Suppressor macrophage treated with lipopolysaccharide for 4 hours (primary cell): ENCODE measurements at regions not wholly inside any gene's neighbourhood (a gene's known extent, or its start where the extent isn't known, plus 50 kb on each side); places are given as distances from the start of the nearest gene placed in this dataset.
"Not testable (repeated sequence)": the region's sequence is repeated elsewhere in the genome, so short reads cannot be mapped to it uniquely, and the experiment has no call there.

ENCODE experiments used
- DNase-seq: peaks from one replicate; pipeline ENCODE4 v3.0.0-alpha.2; 2020

DNA sequence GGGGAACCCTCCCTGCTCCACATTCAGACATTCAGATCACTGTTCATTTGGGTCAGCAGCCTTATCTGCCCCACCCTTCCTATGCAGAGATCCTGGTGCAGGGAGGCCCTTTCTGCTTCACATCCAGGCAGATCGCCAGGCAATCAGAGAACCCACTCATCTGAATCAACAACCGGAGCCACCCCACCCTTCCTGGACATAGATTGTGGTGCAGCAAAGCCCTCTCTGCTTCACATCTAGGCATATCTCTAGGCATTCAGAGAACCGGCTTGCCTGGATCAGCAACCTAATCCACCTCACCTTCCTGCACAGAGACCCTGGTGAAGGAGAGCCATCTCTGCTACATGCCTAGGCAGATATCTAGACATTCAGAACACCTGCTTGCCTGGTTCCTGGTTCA lies 184.5 kb upstream of the CNTNAP5 start:
- DNase-seq: no peak

DNA sequence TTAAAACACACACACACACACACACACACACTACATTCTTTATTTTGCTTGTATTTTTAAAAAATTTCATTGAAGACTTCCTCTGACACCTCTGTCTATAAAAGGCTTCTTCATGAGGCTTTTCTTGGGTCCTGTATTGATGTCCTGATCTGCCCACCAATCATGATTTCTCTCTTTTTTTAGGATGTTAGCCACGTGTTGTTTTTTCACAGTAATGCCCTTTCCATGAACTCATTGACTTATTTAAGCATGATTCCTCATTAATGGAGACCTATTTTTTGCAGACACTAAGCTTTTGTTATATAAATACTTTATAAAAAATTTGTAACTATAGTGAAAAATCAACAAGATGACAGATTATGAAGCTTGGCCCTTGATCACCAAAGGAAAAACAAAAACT lies 173.8 kb upstream of the CNTNAP5 start:
- no peak for DNase-seq

DNA sequence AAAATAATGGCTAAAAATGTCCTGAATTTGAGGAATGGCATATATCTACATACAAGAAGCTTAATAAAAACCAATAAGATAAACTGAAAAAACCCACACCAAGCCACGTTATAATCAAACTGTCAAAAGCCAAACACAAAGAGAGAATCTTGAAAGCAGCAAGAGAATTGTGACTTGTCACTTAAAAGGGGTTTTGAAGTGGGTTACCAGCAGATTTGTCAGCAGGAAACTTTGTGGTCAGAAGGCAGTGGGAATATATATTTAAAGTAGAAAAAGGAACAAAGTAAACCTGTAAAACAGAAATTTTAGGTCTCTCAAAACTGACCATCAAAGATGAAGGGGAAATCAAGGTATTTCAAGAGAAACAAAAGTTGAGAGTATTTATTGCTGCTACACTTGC lies 171.9 kb upstream of the CNTNAP5 start:
- no peak for DNase-seq

DNA sequence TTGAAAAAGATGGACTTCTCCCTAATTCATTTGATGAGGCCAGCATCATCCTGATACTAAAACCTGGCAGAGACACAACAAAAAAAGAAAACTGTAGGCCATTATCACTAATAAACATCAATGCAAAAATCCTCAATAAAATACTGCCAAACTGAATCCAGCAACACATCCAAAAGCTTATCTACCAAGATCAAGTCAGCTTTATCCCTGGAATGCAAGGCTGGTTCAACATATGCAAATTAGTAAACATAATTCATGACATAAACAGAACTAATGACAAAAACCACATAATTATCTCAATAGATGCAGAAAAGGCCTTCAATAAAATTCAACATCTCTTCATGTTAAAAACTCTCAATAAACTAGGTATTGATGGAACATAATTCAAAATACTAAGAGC lies 166.1 kb upstream of the CNTNAP5 start:
- not testable (repeated sequence) for DNase-seq

DNA sequence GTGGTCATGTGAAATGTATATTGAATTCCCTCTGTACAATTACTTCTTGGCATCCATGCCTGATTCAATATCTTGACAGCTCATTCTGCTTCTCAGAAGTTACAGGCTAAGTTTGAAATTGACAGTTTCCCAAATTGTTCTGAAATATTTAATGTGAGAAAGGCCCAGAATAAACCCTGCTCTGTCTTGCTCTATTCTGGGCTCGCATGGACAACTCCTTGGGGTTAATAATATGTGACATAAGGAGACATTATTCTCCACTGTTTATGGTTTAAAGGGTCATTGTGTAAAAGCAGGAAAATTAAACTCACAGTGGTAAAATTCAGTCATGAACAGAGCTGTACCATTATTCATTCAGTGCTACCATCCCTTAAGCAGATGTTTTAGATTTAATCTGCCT lies 160.7 kb upstream of the CNTNAP5 start:
- no peak for DNase-seq

DNA sequence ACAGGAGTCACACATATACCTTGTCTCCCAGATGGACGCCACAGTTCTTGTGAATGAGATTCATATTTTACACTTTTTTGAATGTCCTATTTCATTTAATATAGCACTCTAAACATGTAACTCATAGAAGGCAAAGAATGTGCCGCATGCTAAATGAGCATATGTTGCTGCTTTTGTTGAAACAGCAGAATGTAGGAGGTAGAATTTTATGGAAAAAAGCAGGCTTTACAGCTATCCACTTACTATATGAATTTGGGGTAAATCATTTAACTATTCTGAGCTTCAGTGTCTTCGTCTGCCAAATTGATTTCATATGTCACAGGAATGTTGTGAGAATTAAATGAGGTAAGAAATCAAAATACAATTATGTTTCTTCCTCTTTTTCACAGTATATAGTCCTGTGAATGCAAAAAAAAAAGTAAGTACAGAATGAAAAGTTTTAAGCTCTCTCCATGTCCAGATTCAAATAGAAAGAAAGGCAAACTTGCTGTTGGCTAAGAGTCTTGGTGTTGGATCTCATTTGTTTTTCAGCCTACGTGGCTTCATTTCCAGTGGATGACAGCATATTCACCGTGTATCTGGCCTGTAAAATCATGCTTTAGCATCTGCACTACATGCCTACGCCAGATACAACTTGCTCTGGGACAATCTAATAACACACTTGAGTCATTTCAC lies 154.7 kb upstream of the CNTNAP5 start:
- DNase-seq: no peak

DNA sequence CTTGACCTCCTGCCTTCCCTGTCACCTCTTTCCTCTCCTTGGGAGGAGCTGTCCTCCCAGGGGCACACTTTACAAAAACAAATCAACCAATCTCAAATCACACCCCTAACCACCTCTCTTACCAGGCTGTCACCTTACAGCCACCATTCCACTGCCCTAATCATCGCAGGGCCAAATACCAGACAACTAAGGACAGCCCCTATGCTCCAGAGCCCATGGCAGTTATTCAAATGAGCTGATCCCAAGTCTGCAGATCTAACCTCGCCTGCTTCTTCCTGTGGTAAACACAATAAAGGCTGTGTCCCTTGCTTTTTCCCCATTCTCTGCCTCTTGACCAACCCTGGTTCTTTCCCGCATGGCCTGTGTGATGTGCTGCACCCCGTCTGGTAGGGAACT lies 154.2 kb upstream of the CNTNAP5 start:
- no peak for DNase-seq

DNA sequence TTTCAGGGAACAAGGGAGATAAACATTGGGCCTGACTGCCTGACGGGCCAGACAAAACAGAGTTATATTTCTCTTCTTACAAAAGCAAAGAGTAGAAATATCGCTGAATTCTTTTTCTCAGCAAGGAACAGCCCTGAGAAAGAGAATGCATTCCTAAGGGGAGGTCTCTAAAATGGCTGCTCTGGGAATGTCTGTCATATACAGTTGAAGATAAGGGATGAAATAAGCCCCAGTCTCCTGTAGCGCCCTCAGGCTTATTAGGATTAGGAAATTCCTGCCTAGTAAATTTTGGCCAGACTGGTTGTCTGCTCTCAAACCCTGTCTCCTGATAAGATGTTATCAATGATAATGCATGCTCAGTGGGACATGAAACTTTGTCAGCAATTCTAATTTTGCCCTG lies 134.9 kb upstream of the CNTNAP5 start:
- DNase-seq: no peak

DNA sequence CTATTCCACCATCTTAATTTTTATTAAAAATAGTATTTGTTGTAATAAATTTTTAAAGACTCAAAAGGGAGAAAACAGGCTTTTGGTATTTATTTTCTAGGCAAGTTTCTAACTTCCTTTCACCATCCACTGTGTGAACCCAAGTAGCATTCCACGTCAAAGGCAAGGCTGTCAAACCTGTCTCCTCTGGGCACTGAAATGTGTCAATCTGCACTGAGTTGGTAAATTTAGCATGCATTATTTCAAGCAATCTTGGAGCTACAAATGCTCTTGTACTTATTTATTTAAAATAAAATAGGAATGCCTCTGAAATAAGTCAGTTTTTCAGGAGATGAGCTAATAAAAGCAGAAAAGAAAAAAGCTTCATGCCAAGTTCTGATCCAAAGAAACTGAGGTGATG lies 130.9 kb upstream of the CNTNAP5 start:
- no peak for DNase-seq

DNA sequence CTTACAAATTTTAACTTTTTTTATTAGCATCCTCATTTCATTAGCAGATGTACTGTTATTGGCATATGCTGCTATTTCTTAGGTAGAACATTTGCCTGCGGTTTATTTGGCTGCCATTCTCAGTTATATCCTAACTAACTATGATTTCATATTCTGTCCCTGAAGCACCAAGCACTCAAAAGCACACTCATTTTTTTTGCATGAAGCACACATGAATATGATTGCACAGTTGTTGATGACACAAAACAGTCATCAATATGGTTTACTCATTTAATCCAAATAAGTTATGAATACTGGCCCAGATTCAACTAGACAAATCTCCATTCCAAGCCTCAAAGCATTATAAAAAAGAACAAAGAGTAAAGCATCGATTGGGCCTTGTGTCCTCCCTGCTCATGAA lies 129.4 kb upstream of the CNTNAP5 start:
- DNase-seq: no peak

DNA sequence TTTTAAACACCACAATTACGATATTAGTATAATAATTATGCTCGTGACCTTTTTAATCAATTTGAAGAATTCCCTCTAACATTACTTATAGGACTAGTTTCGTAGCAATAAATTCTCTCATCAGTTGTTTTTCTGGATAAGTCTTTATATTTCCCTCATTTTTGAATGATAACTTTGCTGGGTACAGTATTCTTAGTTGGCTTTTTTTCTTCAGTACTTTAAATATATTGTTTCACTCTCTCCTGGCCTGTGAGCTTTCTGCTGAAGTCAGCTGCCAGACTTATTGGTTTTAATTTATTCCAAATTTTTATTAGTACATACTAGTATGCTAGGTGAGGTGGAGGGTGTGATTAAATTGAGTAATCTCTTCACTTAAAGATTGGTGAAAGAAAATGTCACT lies 123.8 kb upstream of the CNTNAP5 start:
- DNase-seq: no peak

DNA sequence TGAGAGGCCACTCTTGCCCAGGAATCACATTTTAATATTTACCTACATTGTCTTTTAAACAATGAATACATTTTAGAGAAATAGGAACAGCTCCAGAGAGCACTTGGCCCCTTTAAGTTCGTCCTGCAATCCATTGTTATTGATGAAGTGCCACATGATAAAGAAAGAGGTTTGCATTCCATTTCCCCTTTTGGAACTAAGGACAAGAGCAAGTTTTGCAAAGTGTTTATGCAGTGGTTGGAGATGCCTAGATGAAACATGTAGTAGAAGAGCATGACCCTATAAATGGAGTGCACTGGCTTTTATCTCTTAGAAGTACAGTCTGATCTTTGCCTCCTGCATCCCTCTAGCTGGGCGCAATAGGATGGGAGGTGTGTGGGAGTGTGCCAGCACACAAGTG lies 118.7 kb upstream of the CNTNAP5 start:
- no peak for DNase-seq

DNA sequence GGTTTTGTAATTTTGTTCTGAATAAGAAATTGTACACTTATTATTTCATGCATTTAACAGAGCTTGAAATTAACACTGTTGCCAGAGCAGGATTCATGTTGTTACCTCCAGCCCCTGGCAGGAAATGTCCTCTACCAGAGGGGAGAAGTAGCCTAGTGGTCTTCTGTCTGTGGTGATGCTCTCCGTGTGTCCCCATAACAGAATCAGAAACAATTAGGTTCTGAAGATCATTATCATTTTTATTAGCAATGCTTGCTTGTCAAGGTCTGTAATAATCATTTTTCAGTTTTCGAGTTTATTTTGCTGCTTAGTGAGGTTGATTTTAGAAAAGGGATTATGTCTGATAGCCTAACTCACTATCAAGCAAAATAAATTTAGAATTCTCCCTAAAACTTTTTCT lies 116.6 kb upstream of the CNTNAP5 start:
- DNase-seq: no peak

DNA sequence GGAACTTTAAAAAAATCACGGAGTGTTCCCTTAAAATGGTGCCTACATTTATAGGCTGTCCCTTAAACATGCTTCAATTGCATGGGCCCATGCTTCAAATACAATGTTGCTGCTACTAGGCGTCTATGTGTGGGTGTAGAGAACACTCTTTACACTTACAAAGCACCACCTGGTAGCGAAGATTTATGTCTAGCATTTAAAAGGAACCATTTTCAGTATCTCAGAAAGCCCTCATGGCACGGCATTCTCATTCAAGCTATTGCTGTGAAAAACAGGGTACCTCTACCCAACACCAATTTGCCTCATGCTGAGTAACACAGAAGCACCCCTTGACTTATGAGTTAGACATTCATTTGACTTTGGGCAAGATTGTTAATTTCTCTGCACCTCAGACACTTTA lies 112.9 kb upstream of the CNTNAP5 start:
- DNase-seq: no peak

DNA sequence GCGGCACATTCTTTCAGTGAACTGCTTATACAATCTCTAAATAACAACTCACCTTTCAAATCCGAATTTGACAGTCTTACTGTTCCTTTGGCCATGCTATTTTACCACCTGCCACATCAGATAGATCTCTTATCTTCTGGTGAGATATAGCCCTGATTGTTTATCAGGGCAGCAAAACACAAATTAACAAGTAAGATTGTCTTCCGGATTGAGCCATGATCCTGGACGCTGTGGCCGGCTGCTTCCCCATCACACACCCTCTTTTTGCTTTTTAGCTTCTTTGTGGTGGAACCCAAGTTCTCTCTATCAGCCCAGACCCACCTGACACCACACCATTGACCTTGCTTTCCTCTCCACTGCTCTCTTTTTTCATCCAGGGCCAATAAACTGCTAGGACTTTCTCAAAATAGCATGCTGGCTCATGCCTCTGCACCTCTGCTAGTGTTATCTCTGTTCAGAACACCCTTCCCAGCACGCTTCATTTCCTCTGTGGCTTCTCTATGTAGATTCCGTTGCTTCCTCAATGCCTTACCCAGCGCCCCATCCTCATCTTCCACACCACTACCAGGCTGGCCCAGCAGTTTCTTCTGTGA lies 111.8 kb upstream of the CNTNAP5 start:
- no peak for DNase-seq

DNA sequence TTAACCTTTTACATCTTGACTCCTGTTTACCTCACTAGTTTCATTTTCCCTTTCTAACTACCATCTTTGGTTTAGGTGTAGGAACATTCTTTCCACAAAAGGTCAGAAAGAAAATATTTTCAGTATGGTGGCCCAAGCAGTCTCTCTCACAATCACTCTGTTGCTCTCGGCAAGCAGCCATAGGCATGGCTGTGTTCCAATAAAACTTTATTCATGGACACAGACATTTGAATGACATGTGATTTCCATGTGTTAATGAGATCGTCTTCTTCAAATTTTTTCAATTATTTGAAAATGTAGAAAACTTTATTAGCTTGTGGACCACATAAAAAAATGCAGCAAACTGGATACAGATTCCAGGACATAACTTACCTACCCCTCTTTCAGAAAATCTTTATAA lies 109.7 kb upstream of the CNTNAP5 start:
- DNase-seq: no peak

DNA sequence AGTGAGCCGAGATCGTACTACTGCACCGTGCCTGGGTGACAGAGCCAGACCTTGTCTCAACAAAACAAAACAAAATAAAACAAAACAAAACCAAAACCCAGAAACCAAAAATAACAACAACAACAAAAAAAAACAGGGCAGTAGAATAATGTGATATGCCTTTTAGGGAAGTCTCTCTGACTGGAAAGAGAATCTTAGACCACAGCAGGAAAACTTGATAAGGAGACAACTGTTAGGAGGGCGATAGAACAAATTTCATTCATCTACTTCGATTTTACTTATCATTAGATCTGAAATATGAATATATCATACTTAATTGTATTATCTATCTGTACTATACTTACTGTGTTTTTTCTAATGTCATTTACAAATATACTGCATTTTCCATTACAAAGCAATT lies 109.0 kb upstream of the CNTNAP5 start:
- no peak for DNase-seq

DNA sequence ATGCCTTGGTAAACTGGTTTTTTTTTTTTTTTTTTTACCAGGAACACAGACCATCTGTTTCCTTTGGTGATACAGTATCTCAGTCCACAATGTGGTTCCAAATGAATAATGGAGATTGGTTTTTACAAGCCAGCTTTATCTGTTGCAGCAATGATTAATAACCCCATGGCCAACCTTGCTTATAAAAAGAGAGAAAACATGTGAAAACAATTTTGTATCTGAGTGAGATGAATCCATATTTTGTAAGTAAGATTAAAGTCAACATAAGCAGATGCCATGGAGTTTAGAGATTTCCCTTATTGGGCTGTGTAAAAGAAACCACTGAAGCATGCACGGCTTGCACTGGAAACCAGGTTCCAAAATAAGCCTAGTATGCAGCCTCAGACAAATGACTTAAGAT lies 108.6 kb upstream of the CNTNAP5 start:
- no peak for DNase-seq

DNA sequence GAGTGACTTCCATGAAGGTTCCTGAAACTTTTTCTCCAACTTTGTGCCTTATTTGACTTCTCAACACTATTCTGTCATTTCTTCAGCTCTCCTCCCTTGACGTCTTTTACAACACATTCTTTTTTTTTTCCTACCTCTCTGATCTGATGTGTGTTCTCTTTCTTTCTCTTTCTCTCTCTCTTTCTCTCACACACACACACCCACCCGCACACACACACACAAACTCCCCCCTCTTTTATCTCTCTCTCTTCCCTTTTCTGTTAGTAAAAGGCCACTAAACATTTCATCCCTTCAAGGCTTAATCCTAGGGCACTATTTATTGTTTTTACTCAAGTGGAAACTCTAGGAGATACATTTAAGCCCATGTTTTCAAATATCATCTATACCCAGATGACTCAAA lies 107.8 kb upstream of the CNTNAP5 start:
- DNase-seq: no peak

DNA sequence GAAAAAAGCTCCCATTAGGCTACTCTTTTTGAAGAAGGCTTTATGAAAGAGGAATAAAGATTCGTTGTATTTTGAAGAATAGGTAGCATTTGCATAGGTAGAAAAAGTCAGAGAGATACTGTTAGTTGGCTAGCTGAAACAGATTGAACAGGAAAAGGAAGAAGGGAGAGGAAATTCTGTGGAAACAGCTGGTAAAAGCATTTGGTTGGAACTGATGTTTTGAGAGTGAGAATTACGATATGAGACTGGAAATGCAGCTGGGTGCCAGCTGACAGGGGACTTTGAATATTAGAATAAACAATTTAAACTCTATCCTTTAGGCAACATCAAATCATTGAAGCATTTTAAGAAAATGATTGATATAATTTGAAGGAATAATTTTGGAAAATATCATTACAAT lies 96.7 kb upstream of the CNTNAP5 start:
- no peak for DNase-seq

DNA sequence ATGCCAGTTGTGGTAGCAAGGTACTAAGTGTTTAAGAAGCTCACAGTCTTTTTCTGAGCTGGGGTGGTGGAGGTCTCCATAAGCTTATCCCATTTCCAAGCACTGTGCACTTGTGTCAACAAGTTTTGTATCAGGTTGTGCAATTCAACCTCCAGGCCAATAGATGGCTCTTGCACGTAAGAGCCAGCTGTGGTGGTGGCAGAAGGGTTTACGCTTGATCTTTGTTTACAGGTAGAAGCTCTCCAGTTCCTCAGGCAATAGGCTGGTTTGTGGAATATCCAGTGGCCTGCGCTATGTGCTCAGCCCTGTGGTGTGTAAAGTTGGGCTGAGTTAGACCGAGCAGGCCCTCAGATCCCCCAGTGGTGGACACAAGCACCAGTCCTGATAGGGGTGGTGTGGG lies 89.7 kb upstream of the CNTNAP5 start:
- DNase-seq: no peak

DNA sequence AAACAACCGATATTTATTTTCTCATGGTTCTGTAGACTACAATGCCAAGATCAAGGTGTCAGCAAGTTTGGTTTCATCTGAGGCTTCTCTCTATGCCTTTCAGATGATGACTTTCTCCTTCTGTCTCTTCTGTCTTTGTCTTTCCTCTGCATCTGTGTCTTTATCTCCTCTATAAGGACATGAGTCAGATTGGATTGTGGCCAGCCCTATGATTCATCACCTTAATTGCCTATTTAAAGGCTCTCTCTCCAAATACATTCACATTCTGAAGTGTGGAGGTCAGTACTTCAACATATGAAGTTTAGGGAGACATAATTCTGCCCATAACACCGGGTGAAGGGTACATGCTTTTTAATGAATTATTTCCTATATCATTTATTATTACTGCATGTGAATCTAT lies 71.2 kb upstream of the CNTNAP5 start:
- no peak for DNase-seq

DNA sequence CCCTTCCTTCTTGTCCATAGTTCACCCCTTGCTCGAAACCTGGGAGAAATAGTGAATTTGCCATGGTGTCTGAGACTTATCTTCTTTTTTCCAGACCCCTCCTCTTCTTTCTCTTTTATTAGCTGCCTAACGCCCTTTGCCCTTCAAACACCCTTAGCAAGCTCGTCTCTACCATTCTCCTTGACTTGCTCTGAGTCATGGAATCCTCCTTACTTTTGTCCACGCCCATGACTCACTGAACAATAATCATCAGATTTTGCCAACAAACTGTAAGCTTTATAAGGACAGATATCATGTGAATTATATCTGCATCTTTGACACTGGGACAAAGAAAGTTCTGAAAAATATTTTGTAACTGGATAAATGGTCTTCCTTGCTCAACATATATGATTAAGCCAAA lies 67.1 kb upstream of the CNTNAP5 start:
- no peak for DNase-seq

DNA sequence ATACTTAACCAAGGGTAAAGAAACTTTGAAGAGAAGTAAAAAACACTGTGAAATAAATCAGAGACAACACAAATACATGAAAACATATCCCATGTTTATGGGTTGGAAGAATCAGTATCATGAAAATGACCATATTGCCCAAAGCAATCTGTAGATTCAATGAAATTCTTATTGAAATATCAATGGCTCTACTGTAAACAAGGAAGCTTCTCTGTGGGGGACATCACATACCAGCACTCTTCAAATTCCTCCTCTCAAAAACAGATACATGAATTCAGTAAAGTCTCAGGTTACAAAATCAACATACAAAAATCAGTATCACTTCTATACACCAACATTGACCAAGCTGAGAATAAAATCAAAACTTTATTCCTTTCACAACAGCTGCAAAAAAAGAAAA lies 63.5 kb upstream of the CNTNAP5 start:
- DNase-seq: no peak

DNA sequence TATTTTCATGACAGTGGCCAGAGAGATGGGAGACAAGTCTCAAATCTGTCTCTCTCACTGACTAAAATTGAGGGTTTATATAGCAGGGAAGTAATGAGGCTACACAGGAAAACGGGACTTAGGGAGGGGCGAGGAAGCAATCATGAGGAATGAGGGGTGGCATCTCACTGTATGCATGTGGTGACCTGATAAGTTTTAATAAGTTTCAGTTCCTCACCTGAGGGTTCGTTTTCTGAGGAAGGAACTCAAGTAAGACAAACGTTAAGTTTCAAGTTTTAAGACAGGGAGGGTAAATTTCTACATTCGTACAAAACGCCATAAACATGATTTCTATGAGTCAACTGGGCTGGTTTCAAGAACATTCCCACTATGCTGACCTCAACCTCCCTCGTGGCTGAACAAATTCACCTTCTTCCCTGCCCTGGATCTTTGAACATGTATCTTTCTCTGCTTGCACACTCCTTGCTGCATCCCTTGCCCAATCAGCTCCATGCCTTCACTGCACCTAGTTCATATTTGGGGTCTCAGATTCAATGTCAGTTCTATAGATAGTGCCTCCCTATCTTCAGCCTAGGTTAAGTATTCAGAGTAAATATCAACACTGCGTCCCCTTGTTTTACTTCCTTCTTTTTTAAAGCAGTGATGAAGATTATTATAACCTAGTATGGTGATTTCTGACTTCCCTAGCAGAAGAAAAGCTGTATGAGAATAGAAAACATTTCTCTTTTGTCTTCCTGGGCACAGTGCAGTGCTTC lies 53.3 kb upstream of the CNTNAP5 start:
- DNase-seq: no peak
